H1 (cell line): ENCODE measurements at regions not wholly inside any gene's neighbourhood (a gene's known extent, or its start where the extent isn't known, plus 50 kb on each side); places are given as distances from the start of the nearest gene placed in this dataset.

Experiments used
- CHD2 ChIP-seq: IDR thresholded peaks from 2 replicates; pipeline ENCODE4 v1.6.1; 2012; ENCODE audit warnings: low read length, improper control_type of control experiment
- CHD7 ChIP-seq: fragments of 300-600 bp; sonication (generic); IDR thresholded peaks from 2 replicates; pipeline ENCODE4 v1.7.1; 2012; ENCODE audit warnings: low read length, moderate library complexity, mild to moderate bottlenecking, inconsistent platforms; ENCODE audit not compliant: insufficient replicate concordance
- JUN ChIP-seq: IDR thresholded peaks from 2 replicates; pipeline ENCODE4 v1.6.1; 2011; ENCODE audit warnings: low read depth, mild to moderate bottlenecking, improper control_type of control experiment, low read length
- KDM1A ChIP-seq: fragments of 200-600, 300-600 bp; sonication (generic); IDR thresholded peaks from 2 replicates; pipeline ENCODE4 v1.7.1; 2016; ENCODE audit warnings: mild to moderate bottlenecking, low read length, borderline replicate concordance
- PHF8 ChIP-seq: fragments of 200-600 bp; sonication (generic); conservative IDR thresholded peaks from 2 replicates; pipeline ENCODE4 v1.7.1; 2012; ENCODE audit warnings: low read depth, mild to moderate bottlenecking, inconsistent platforms, low read length, moderate library complexity
- RFX5 ChIP-seq: IDR thresholded peaks from 2 replicates; pipeline ENCODE4 v1.6.1; 2011; ENCODE audit warnings: low read depth, low read length, improper control_type of control experiment, borderline replicate concordance
- SIRT6 ChIP-seq: IDR thresholded peaks from one replicate; pipeline ENCODE4 v1.7.1; 2012; ENCODE audit warnings: low read length, inconsistent platforms
- SUZ12 ChIP-seq: fragments of 200-600 bp; sonication (generic); IDR thresholded peaks from 2 replicates; pipeline ENCODE4 v1.6.1; 2012; ENCODE audit warnings: mild to moderate bottlenecking, inconsistent platforms, low read length, moderate library complexity, mixed read lengths
- TAF1 ChIP-seq: IDR thresholded peaks from 2 replicates; pipeline ENCODE4 v1.6.1; 2011; ENCODE audit warnings: mild to moderate bottlenecking, low read depth, low read length
- TBP ChIP-seq: IDR thresholded peaks from 2 replicates; pipeline ENCODE4 v1.6.1; 2011; ENCODE audit warnings: low read depth, low read length, improper control_type of control experiment
- TCF12 ChIP-seq: IDR thresholded peaks from 2 replicates; pipeline ENCODE4 v1.6.1; 2011; ENCODE audit warnings: low read depth, mild to moderate bottlenecking, low read length
- USF2 ChIP-seq: IDR thresholded peaks from 2 replicates; pipeline ENCODE4 v1.6.1; 2011; ENCODE audit warnings: low read length, improper control_type of control experiment
- YY1 ChIP-seq: IDR thresholded peaks from 2 replicates; pipeline ENCODE4 v1.6.1; 2011; ENCODE audit warnings: low read depth, mild to moderate bottlenecking, low read length

GRCh38 chr6:22451962-22452361 lies 117.4 kb upstream of the HDGFL1 start (continued):
- no peak for TF ChIP-seq CHD7
- TF ChIP-seq YY1 = no peak
- TF ChIP-seq TCF12 = no peak
- no peak for TF ChIP-seq USF2
- TF ChIP-seq SUZ12 = no peak
- TF ChIP-seq RFX5 = no peak
- no peak for TF ChIP-seq CHD2
- TF ChIP-seq TAF1 = no peak
- no peak for TF ChIP-seq KDM1A
- TF ChIP-seq SIRT6 = no peak
- TF ChIP-seq JUN = no peak
- no peak for TF ChIP-seq TBP
- TF ChIP-seq PHF8 = no peak
